CD4-positive, alpha-beta T cell (primary cell): ENCODE measurements at regions not wholly inside any gene's neighbourhood (a gene's known extent, or its start where the extent isn't known, plus 50 kb on each side); places are given as distances from the start of the nearest gene placed in this dataset.

Source experiments
- ATAC-seq: fragments of 200-7000 bp; cut with Tn5 transposase; one replicate; pipeline ENCODE4 v1.10.0; 2022; ENCODE audit warnings: mild to moderate bottlenecking; ENCODE audit not compliant: poor library complexity
- CTCF ChIA-PET: fragments of 350-600 bp; sonication (Branson Sonifier 250); formaldehyde crosslinking; loops from one replicate; lab custom pipeline; 2021; ENCODE audit warnings: antibody characterized with exemption, inconsistent platforms; lab: Charles Lee
- POLR2A ChIA-PET: fragments of 350-600 bp; sonication (Branson Sonifier 250); formaldehyde crosslinking; loops from one replicate; lab custom pipeline; 2021; ENCODE audit warnings: antibody characterized with exemption, inconsistent platforms; lab: Charles Lee
- DNase-seq, 14 experiments: peaks; one replicate each; pipeline ENCODE4 v3.0.0-alpha.2; 2013 to 2020; ENCODE audit warnings: mixed read lengths in 2 of 14
- H3K27ac ChIP-seq, 2 donors: one replicate each; pipeline versions ENCODE4 v1.5.1 to v1.7.0; 2013; ENCODE audit warnings: low read length in 2 of 2, low read depth in 1 of 2, mild to moderate bottlenecking in 1 of 2
- H3K27me3 ChIP-seq, 2 experiments: 1 replicate in 1 of 2; 2 replicates in 1 of 2; pipeline versions ENCODE4 v1.6.1 to v1.7.0; 2013; ENCODE audit warnings: low read length in 2 of 2, control low read depth in 1 of 2, mild to moderate bottlenecking in 1 of 2, moderate library complexity in 1 of 2; ENCODE audit not compliant: insufficient read depth in 2 of 2, control insufficient read depth in 1 of 2
- H3K36me3 ChIP-seq: one replicate; pipeline ENCODE4 v1.6.1; 2013; ENCODE audit warnings: low read length, control low read depth; ENCODE audit not compliant: insufficient read depth
- H3K4me1 ChIP-seq: one replicate; pipeline ENCODE4 v1.6.1; 2013; ENCODE audit warnings: low read length, control low read depth; ENCODE audit not compliant: insufficient read depth
- H3K4me3 ChIP-seq: one replicate; pipeline ENCODE4 v1.5.1; 2013; ENCODE audit warnings: mild to moderate bottlenecking, low read length, moderate library complexity
- H3K9me3 ChIP-seq, 2 experiments: 1 replicate in 1 of 2; 2 replicates in 1 of 2; pipeline versions ENCODE4 v1.6.1 to v1.7.0; 2013; ENCODE audit warnings: low read length in 2 of 2, mild to moderate bottlenecking in 2 of 2, control low read depth in 1 of 2, moderate library complexity in 1 of 2; ENCODE audit not compliant: control insufficient read depth in 1 of 2, insufficient read depth in 1 of 2
- H3K27ac Mint-ChIP-seq: one replicate; pipeline ENCODE4 v1.8.0; 2020; ENCODE audit warnings: mixed read lengths
- H3K27me3 Mint-ChIP-seq: one replicate; pipeline ENCODE4 v1.8.0; 2021; ENCODE audit warnings: mixed read lengths
- H3K36me3 Mint-ChIP-seq: one replicate; pipeline ENCODE4 v1.8.0; 2021; ENCODE audit warnings: low read depth, mixed read lengths
- H3K4me1 Mint-ChIP-seq: one replicate; pipeline ENCODE4 v1.8.0; 2021; ENCODE audit warnings: low read depth, mixed read lengths
- H3K4me3 Mint-ChIP-seq: one replicate; pipeline ENCODE4 v1.8.0; 2020; ENCODE audit warnings: mild to moderate bottlenecking, mixed read lengths
- H3K9me3 Mint-ChIP-seq: one replicate; pipeline ENCODE4 v1.8.0; 2020; ENCODE audit warnings: mixed read lengths
- intact Hi-C, 2 experiments: fragments of 100-400 bp; cut with DNase I in 1 of 2; cut with micrococcal nuclease in 1 of 2; formaldehyde crosslinking; loops; one replicate each; pipeline versions ENCODE4 v1.15.1 to v1.9.0; 2023 to 2025; cut with DNase I, micrococcal nuclease
- TF ChIP-seq, protein P1 (sequence below): fragments of 200-600 bp; IDR thresholded peaks from one replicate; pipeline ENCODE4 v1.8.0; 2022; ENCODE audit warnings: antibody characterized with exemption, mild to moderate bottlenecking

DNA sequence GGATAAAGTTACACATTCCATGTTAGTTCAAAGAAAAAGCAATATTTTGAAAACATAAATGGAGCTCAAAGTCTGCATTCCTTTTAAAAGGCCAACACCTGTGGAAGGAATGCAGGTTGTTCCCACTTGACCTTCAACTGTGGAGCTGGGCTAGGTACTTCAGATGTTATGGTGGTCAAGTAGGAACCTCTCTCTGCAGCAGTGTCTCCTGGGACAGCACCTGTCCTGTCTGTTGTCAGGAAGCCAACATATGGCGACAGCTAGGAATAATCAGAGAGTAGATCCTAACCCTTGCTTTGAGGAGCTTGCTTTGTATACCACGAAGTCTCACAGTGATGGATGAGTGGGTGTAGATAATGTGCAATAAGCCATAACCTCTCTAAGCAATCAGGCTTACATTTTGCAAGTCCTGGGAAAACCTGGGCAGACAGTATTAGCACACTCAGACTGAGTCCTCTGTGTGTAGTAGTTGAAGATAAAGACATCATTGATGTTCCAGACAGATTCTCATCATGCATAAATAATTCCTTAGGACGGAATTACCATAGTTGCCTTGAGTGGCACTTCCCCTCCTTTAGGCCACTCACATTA, 347.5 kb downstream of the PRL start:
- ATAC-seq (no peak), DNase-seq (no peak)
- Mint-ChIP-seq H3K9me3 (no peaks in the 10 kb centered on the region), H3K36me3 (no peaks in the 10 kb centered on the region), H3K4me3 (no peak overlapping the region), H3K27me3 (no peaks in the 10 kb centered on the region), H3K27ac (no peak overlapping the region), H3K4me1 (peaks cover 23% of the 10 kb centered on the region)
- H3K9me3 ChIP-seq: no peaks in the 10 kb centered on the region
- H3K4me3 ChIP-seq: no peak overlapping the region
- POLR2A ChIA-PET: no interaction called here
- no peaks in the 10 kb centered on the region for H3K36me3 ChIP-seq
- H3K27ac ChIP-seq: no peak overlapping the region
- no peaks in the 10 kb centered on the region for H3K4me1 ChIP-seq
- no peaks in the 10 kb centered on the region for H3K27me3 ChIP-seq
- TF ChIP-seq, protein P1, sequence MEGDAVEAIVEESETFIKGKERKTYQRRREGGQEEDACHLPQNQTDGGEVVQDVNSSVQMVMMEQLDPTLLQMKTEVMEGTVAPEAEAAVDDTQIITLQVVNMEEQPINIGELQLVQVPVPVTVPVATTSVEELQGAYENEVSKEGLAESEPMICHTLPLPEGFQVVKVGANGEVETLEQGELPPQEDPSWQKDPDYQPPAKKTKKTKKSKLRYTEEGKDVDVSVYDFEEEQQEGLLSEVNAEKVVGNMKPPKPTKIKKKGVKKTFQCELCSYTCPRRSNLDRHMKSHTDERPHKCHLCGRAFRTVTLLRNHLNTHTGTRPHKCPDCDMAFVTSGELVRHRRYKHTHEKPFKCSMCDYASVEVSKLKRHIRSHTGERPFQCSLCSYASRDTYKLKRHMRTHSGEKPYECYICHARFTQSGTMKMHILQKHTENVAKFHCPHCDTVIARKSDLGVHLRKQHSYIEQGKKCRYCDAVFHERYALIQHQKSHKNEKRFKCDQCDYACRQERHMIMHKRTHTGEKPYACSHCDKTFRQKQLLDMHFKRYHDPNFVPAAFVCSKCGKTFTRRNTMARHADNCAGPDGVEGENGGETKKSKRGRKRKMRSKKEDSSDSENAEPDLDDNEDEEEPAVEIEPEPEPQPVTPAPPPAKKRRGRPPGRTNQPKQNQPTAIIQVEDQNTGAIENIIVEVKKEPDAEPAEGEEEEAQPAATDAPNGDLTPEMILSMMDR: no peak
- CTCF ChIA-PET: no interaction called here
- intact Hi-C loops: no loop called here

- Histone ChIP-seq H3K27me3 (no peaks in the 10 kb centered on the region), H3K27ac (no peak overlapping the region), H3K4me1 (no peaks in the 10 kb centered on the region), H3K9me3 (no peaks in the 10 kb centered on the region), H3K4me3 (no peak overlapping the region), H3K36me3 (no peaks in the 10 kb centered on the region)
- POLR2A ChIA-PET: no interaction called here
- no peak overlapping the region for H3K27ac Mint-ChIP-seq
- ATAC-seq: no peak
- no peak overlapping the region for H3K4me3 Mint-ChIP-seq
- H3K9me3 Mint-ChIP-seq: no peaks in the 10 kb centered on the region
- DNase-seq: no peak
- H3K36me3 Mint-ChIP-seq: no peaks in the 10 kb centered on the region
- H3K4me1 Mint-ChIP-seq: peaks cover 23% of the 10 kb centered on the region
- H3K27me3 Mint-ChIP-seq: no peaks in the 10 kb centered on the region
- CTCF ChIA-PET: no interaction called here
- TF ChIP-seq, protein P1: no peak
- intact Hi-C loops: no loop called here
These were observed 344.5 kb downstream of the PRL start for GRCh38 chr6:21952367-21952766.

- ChIA-PET CTCF (no interaction called here), POLR2A (no interaction called here)
- no peaks in the 10 kb centered on the region for H3K36me3 Mint-ChIP-seq
- no peak overlapping the region for H3K27ac Mint-ChIP-seq
- Histone ChIP-seq H3K4me1 (no peaks in the 10 kb centered on the region), H3K36me3 (no peaks in the 10 kb centered on the region), H3K9me3 (no peaks in the 10 kb centered on the region), H3K27me3 (no peaks in the 10 kb centered on the region), H3K27ac (no peak overlapping the region), H3K4me3 (no peak overlapping the region)
- intact Hi-C loops: no loop called here
- ATAC-seq (no peak), DNase-seq (peak in 1 of 14 experiments; percentile 5)
- peaks cover 23% of the 10 kb centered on the region for H3K4me1 Mint-ChIP-seq
- no peak overlapping the region for H3K4me3 Mint-ChIP-seq
- TF ChIP-seq, protein P1: no peak
- no peaks in the 10 kb centered on the region for H3K27me3 Mint-ChIP-seq
- no peaks in the 10 kb centered on the region for H3K9me3 Mint-ChIP-seq
These were observed 342.7 kb downstream of the PRL start for GRCh38 chr6:21953831-21954801.
